Adrenal gland (tissue), 9 donors: ENCODE measurements at regions not wholly inside any gene's neighbourhood (a gene's known extent, or its start where the extent isn't known, plus 50 kb on each side); places are given as distances from the start of the nearest gene placed in this dataset.

Experiments used
- DNase-seq, 7 donors: peaks; one replicate each; pipeline ENCODE4 v3.0.0-alpha.2; 2019 to 2020
- H3K27ac ChIP-seq, 5 donors: fragments of 200-600 bp; sonication (generic) in 4 of 5; 1 replicate in 3 of 5; 2 replicates in 2 of 5; pipeline versions ENCODE4 v1.5.1 to v1.8.0; 2016 to 2020; ENCODE audit warnings: mild to moderate bottlenecking in 1 of 5
- H3K27me3 ChIP-seq: fragments of 200-600 bp; 2 replicates; pipeline ENCODE4 v1.8.0; 2021
- H3K36me3 ChIP-seq, 2 donors: fragments of 200-600 bp; replicated peaks in 1 of 2; 1 replicate in 1 of 2; 2 replicates in 1 of 2; pipeline versions ENCODE4 v1.5.1 to v1.8.0; 2018 to 2022
- H3K4me1 ChIP-seq, 2 donors: fragments of 200-600 bp; replicated peaks in 1 of 2; 1 replicate in 1 of 2; 2 replicates in 1 of 2; pipeline versions ENCODE4 v1.5.1 to v1.8.0; 2018 to 2021
- H3K4me3 ChIP-seq, 4 donors: fragments of 200-600 bp; sonication (generic) in 3 of 4; one replicate each; pipeline ENCODE4 v1.5.1; 2016 to 2018
- H3K9me3 ChIP-seq, 3 donors: fragments of 200-600 bp; sonication (generic) in 1 of 3; replicated peaks in 1 of 3; 1 replicate in 2 of 3; 2 replicates in 1 of 3; pipeline versions ENCODE4 v1.5.1 to v1.8.0; 2016 to 2021
- POLR2A ChIP-seq, 2 donors: fragments of 450-650 bp; IDR thresholded peaks; one replicate each; pipeline ENCODE4 v1.6.1; 2017; ENCODE audit warnings: antibody characterized with exemption in 2 of 2, mild to moderate bottlenecking in 2 of 2, moderate library complexity in 1 of 2
- WGBS, 4 donors: extraction: QIAGEN DNeasy Blood & Tissue Kit in 2 of 4; methylation state at CpG; one replicate each; pipeline versions ENCODE4 v1.1.5 to v1.1.7; 2013 to 2017; 5-methylcytosine and 5-hydroxymethylcytosine counted together
- intact Hi-C, 2 donors: fragments of 100-400 bp; cut with DNase I; formaldehyde crosslinking; loops; one replicate each; pipeline versions ENCODE4 v1.14.1 to v1.15.0; 2022 to 2023
- TF ChIP-seq, protein P1 (sequence below), 6 experiments: fragments of 450-650 bp in 4 of 6; fragments of 200-600 bp in 2 of 6; sonication (generic) in 1 of 6; IDR thresholded peaks; 1 replicate in 5 of 6; 2 replicates in 1 of 6; pipeline versions ENCODE4 v1.5.1 to v1.8.0; 2016 to 2021; ENCODE audit warnings: antibody characterized with exemption in 6 of 6, mild to moderate bottlenecking in 2 of 6, moderate library complexity in 1 of 6
- donor health status: healthy with polysubstance abuse.
- donor health status: Bipolar disorder and iron deficiency.
- donor health status: DM: yes; HTN: yes; CAD: no.
- donor health status: DM: no; HTN: no; CAD: no.
- donor health status: DM: no; HTN: no; CAD: no.

DNA sequence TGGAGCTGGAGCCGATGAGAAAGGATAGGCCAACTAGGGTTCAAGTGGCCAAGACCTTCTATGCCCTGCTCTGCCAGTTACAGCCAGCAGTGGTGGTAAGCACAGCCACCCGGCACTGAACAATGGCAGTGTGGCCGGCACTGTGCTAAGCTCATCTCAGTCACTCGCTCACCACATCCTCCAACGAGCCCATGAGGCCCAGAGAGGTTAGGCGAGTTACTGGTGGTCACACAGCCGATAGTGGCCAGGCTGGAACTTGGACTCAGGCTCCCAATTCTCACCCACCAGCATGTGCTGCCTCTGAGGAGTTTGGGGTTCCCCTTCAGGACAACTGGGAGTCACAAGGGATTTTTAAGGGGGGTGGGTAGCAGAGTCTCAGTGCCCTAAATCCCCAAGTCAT, 66.4 kb downstream of the IGLL1 start:
- Histone ChIP-seq H3K9me3 (no peaks in the 10 kb centered on the region), H3K36me3 (no peaks in the 10 kb centered on the region), H3K27ac (no peak overlapping the region), H3K4me1 (no peaks in the 10 kb centered on the region), H3K27me3 (no peaks in the 10 kb centered on the region), H3K4me3 (no peak overlapping the region)
- DNase-seq = no peak
- TF ChIP-seq, protein P1, sequence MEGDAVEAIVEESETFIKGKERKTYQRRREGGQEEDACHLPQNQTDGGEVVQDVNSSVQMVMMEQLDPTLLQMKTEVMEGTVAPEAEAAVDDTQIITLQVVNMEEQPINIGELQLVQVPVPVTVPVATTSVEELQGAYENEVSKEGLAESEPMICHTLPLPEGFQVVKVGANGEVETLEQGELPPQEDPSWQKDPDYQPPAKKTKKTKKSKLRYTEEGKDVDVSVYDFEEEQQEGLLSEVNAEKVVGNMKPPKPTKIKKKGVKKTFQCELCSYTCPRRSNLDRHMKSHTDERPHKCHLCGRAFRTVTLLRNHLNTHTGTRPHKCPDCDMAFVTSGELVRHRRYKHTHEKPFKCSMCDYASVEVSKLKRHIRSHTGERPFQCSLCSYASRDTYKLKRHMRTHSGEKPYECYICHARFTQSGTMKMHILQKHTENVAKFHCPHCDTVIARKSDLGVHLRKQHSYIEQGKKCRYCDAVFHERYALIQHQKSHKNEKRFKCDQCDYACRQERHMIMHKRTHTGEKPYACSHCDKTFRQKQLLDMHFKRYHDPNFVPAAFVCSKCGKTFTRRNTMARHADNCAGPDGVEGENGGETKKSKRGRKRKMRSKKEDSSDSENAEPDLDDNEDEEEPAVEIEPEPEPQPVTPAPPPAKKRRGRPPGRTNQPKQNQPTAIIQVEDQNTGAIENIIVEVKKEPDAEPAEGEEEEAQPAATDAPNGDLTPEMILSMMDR (IDR thresholded peaks at IDR 0.05) = no peak
- TF ChIP-seq POLR2A (IDR thresholded peaks at IDR 0.05) = no peak
- intact Hi-C loops = no loop called here
- WGBS, 4 donors = 82 to 94% (median 90%) methylated on average over 1 to 7 of the region's 7 CpGs

DNA sequence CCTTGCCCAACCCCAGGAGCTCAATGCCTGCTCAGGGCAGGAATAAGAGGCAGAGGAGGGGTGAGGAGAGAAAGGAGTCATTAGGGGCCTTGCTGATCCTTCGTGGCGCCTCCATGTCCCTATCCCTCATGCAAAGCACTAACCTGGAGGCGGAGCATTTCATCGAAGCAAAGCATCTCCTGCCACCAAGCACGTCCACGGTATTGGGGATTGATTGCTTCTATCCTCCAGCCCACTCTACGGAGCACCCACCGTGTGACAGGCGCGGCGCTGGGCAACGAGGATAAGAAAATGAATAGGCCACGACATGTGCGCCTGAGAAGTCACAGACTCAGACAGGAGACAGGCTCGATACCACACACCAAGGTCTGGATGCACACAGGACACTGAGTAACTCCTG, 67.0 kb downstream of the IGLL1 start:
- Histone ChIP-seq H3K9me3 (no peaks in the 10 kb centered on the region), H3K27me3 (no peaks in the 10 kb centered on the region), H3K27ac (no peak overlapping the region), H3K4me3 (no peak overlapping the region), H3K4me1 (no peaks in the 10 kb centered on the region), H3K36me3 (no peaks in the 10 kb centered on the region)
- WGBS, 4 donors = 89 to 95% (median 91%) methylated on average over 14 to 15 of the region's 15 CpGs
- DNase-seq = no peak
- intact Hi-C loops = no loop called here
- TF ChIP-seq POLR2A (IDR thresholded peaks at IDR 0.05) = no peak
- TF ChIP-seq, protein P1 (IDR thresholded peaks at IDR 0.05) = no peak

DNA sequence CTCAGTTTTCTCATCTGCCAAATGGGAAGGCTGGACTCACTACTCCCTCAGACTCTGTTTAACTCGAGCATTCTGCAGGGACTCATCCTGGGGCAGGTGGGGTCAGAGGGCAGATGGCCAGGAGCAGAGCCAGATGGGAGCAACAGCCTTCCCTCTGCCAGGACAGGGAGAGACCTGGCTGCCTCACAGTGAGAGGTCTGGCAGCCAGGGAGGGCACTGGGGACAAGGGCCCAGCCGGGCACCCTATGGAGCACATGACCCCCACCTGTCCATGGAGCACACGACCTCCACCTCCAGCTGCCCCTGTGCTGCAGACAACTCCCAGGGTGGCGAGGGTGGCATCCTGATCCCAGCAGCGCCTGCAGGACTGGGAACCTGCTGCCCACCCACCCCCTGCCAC, 67.4 kb downstream of the IGLL1 start:
- H3K27me3 ChIP-seq = no peaks in the 10 kb centered on the region
- no peaks in the 10 kb centered on the region for H3K36me3 ChIP-seq
- whole genome bisulfite sequencing, 4 donors = 76 to 85% (median 83%) methylated on average over 3 to 5 of the region's 5 CpGs
- no peak for DNase-seq
- H3K4me3 ChIP-seq = no peak overlapping the region
- TF ChIP-seq, protein P1 (IDR thresholded peaks at IDR 0.05) = no peak
- no peak for TF ChIP-seq POLR2A (IDR thresholded peaks at IDR 0.05)
- H3K27ac ChIP-seq = no peak overlapping the region
- no peaks in the 10 kb centered on the region for H3K4me1 ChIP-seq
- H3K9me3 ChIP-seq = no peaks in the 10 kb centered on the region
- intact Hi-C loops = no loop called here

DNA sequence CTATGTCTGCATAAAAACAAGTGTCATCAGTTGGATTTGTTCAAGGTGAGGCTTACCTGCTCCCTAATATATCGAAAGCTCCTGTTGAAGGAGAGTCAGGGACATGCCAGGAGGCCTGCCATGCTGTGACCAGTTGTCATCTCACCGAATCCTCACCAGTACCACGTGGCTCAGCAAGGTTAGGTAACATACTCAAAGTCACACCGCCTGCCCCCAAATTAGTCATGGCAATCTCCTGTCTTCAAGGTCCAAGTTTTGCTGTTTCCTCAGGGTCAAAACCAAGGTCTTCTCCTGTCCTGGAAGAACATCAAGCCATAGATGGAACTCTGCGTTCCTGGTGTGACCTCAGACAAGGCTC, 67.8 kb downstream of the IGLL1 start:
- intact Hi-C loops = no loop called here
- 39 to 73% (median 52%) methylated on average over 4 to 5 of the region's 5 CpGs for WGBS, 4 donors
- no peaks in the 10 kb centered on the region for H3K36me3 ChIP-seq
- peak in 2 of 7 donors; percentile 50 to 52 for DNase-seq
- no peaks in the 10 kb centered on the region for H3K9me3 ChIP-seq
- no peaks in the 10 kb centered on the region for H3K27me3 ChIP-seq
- TF ChIP-seq, protein P1 (IDR thresholded peaks at IDR 0.05) = no peak
- TF ChIP-seq POLR2A (IDR thresholded peaks at IDR 0.05) = no peak
- H3K4me1 ChIP-seq = no peaks in the 10 kb centered on the region
- H3K4me3 ChIP-seq = no peak overlapping the region
- no peak overlapping the region for H3K27ac ChIP-seq
